ENCODE measurements at regions not wholly inside any gene's neighbourhood (a gene's known extent, or its start where the extent isn't known, plus 50 kb on each side); places are given as distances from the start of the nearest gene placed in this dataset.

- Histone ChIP-seq H3K27ac (ENCODE audit: low read depth, low read length) (no peak overlapping the region), H3K4me2 (ENCODE audit: low read length) (no peak overlapping the region), H3K9me3 (ENCODE audit: control insufficient read depth in 1 of 2, insufficient read depth in 1 of 2, low read depth in 1 of 2, low read length in 2 of 2) (peaks cover 0 to 17% of the 10 kb centered on the region in 2 experiments; a peak in 2 of 4 replicates), H3K79me2 (ENCODE audit: insufficient read depth, low read length) (no peaks in the 10 kb centered on the region), H3K4me3 (replicated peaks in 1 of 2; ENCODE audit: low read depth in 1 of 2, low read length in 2 of 2) (no peak overlapping the region), H4K20me1 (ENCODE audit: insufficient read depth) (no peaks in the 10 kb centered on the region), H3K9ac (ENCODE audit: low read length) (no peak overlapping the region), H3K9me2 (ENCODE audit: insufficient read depth) (no peaks in the 10 kb centered on the region), H2AFZ (ENCODE audit: low read depth, low read length, poor library complexity, severe bottlenecking) (no peak overlapping the region), H3K4me1 (ENCODE audit: control insufficient read depth in 1 of 2, insufficient read depth in 2 of 2, low read length in 2 of 2) (no peaks in the 10 kb centered on the region), H3K36me3 (ENCODE audit: control insufficient read depth in 1 of 2, insufficient read depth in 2 of 2, low read length in 2 of 2) (no peaks in the 10 kb centered on the region), H3K27me3 (ENCODE audit: insufficient read depth, low read length) (no peaks in the 10 kb centered on the region)
- intact Hi-C loops (cut with micrococcal nuclease), result no loop called here
- no TSS peak for BruUV-seq (replicated peaks)
- no peak for DNase-seq (ENCODE audit: low read depth, low spot score)
- POLR2A ChIA-PET, result no interaction called here
- CTCF ChIA-PET, result no interaction called here
- RAD21 ChIA-PET (ENCODE audit: low non-redundant PET in 1 of 2, low total read pairs in 2 of 2, uncharacterized antibody in 2 of 2, unreplicated experiment in 2 of 2), result no interaction called here
- no peak for ATAC-seq
- no peak for TF ChIP-seq ATF3 (IDR thresholded peaks at IDR 0.05)
- no peak for TF ChIP-seq FOSL1 (IDR thresholded peaks at IDR 0.05; ENCODE audit: low read depth)
- TF ChIP-seq RAD21 (IDR thresholded peaks at IDR 0.05; ENCODE audit: low read depth), result no peak
- no peak for TF ChIP-seq SIN3A (IDR thresholded peaks at IDR 0.05; ENCODE audit: low read depth)
- TF ChIP-seq YY1 (IDR thresholded peaks at IDR 0.05; ENCODE audit: extremely low read depth, insufficient replicate concordance, low read depth, low read length), result no peak
- TF ChIP-seq TCF7L2 (IDR thresholded peaks at IDR 0.05; ENCODE audit: borderline replicate concordance, extremely low read depth, insufficient read depth, insufficient read length), result no peak
- TF ChIP-seq CBX3 (IDR thresholded peaks at IDR 0.05; ENCODE audit: low read depth), result no peak
- no peak for TF ChIP-seq POLR2A (IDR thresholded peaks at IDR 0.05; ENCODE audit: borderline replicate concordance, extremely low read depth, insufficient read depth, insufficient read length)
- TF ChIP-seq ZFX (IDR thresholded peaks at IDR 0.05), result no peak
- no peak for TF ChIP-seq JUND (IDR thresholded peaks at IDR 0.05)
- TF ChIP-seq CEBPB (IDR thresholded peaks at IDR 0.05; ENCODE audit: low read depth), result no peak
- no peak for TF ChIP-seq MAX (IDR thresholded peaks at IDR 0.05)
- no peak for TF ChIP-seq ZNF274 (IDR thresholded peaks at IDR 0.05; ENCODE audit: low read depth, low read length)
- no peak for TF ChIP-seq EZH2 (IDR thresholded peaks at IDR 0.05)
- no peak for TF ChIP-seq POLR2AphosphoS5 (IDR thresholded peaks at IDR 0.05; ENCODE audit: low read depth, low read length)
- no peak for TF ChIP-seq ELF1 (IDR thresholded peaks at IDR 0.05; ENCODE audit: borderline replicate concordance, low read depth)
- no peak for TF ChIP-seq EGR1 (IDR thresholded peaks at IDR 0.05; ENCODE audit: low read depth)
- no peak for TF ChIP-seq SRF (IDR thresholded peaks at IDR 0.05; ENCODE audit: low read depth)
- TF ChIP-seq EZH2phosphoT487 (IDR thresholded peaks at IDR 0.05; ENCODE audit: borderline replicate concordance), result no peak
Measured at GRCh38 chr10:8665322-8665721, 610.8 kb downstream of the GATA3 start.

Measured in HCT116 (cell line).